ENCODE measurements at regions not wholly inside any gene's neighbourhood (a gene's known extent, or its start where the extent isn't known, plus 50 kb on each side); places are given as distances from the start of the nearest gene placed in this dataset.
"Not testable (repeated sequence)": the region's sequence is repeated elsewhere in the genome, so short reads cannot be mapped to it uniquely, and the experiment has no call there.

DNA sequence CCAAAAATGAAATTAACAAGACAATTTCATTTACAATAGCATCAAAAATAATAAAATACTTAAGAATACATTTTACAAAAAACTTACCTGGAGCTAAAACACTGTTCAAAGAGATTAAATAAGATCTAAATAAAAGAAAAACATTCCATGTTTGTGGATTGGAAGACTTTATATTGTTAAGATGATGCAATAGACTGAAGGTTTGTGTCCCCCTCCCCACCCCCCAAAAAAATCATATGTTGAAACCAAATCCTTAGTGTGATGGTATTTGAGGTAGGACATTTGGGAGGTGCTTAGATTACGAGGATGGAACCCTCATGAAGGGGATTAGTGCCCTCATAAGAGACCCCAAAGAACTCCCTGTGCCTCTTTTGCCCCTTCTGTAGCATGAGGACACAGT is 117.6 kb downstream of the ZNF467 start:
- H3K27ac ChIP-seq (ENCODE audit: low read depth, low read length): no peak overlapping the region
- no peaks in the 10 kb centered on the region for H3K4me1 ChIP-seq (ENCODE audit: insufficient read depth, low read length)
- no peaks in the 10 kb centered on the region for H3K36me3 ChIP-seq (ENCODE audit: insufficient read depth, low read length)
- H3K4me3 ChIP-seq (ENCODE audit: low read depth in 1 of 2, low read length in 2 of 2): no peak overlapping the region
- H3K27me3 ChIP-seq (ENCODE audit: control insufficient read depth in 1 of 2, insufficient read depth in 2 of 2, low read length in 2 of 2): no peaks in the 10 kb centered on the region
- H3K9me3 ChIP-seq (ENCODE audit: low read length): no peaks in the 10 kb centered on the region
- no peak overlapping the region for H3K9ac ChIP-seq (ENCODE audit: low read length)

DNA sequence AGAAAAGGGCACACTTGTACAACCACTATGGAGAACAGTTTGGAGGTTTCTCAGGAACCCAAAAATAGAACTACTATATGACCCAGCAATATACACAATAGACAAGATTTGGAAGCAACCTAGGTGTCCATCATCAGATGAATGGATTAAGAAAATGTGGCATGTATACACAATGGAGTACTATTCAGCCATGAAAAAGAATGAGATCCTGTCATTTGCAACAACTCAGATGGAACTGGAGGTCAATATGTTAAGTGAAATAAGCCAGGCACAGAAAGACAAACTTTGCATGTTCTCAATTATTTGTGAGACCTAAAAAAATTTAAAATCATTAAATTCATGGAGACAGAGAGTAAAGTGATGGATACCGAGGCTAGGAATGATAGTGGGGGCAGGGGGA is 118.8 kb downstream of the ZNF467 start:
- Histone ChIP-seq H3K27ac (ENCODE audit: low read depth, low read length) (no peak overlapping the region), H3K4me1 (ENCODE audit: insufficient read depth, low read length) (no peaks in the 10 kb centered on the region)

DNA sequence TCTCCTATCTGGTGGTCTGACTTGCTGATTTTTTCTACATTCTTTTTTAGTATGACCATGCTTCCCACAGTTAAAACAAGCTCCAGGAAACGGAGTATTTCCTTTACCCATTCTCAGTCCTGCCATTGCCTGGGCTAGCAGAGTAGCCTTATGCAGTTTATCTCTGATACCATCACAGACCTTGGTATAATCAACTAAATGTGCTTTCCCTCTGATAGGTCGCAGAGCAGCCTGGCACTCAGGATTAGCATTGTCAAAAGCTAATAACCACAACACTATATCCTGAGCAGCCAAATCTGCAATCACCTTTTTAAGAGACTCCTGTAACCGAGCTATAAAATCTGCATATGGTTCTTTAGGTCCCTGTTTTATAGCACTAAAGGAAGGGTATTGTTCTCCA is 123.2 kb downstream of the ZNF467 start:
- not testable (repeated sequence) for H3K36me3 ChIP-seq (ENCODE audit: insufficient read depth, low read length); H3K27me3 ChIP-seq (ENCODE audit: control insufficient read depth in 1 of 2, insufficient read depth in 2 of 2, low read length in 2 of 2); H3K9ac ChIP-seq (ENCODE audit: low read length); H3K4me1 ChIP-seq (ENCODE audit: insufficient read depth, low read length); H3K9me3 ChIP-seq (ENCODE audit: low read length); H3K27ac ChIP-seq (ENCODE audit: low read depth, low read length); H3K4me3 ChIP-seq (ENCODE audit: low read depth in 1 of 2, low read length in 2 of 2)

More for the DNA sequence above, 118.8 kb downstream of the ZNF467 start:
- Histone ChIP-seq H3K27me3 (ENCODE audit: control insufficient read depth in 1 of 2, insufficient read depth in 2 of 2, low read length in 2 of 2) (no peaks in the 10 kb centered on the region), H3K9ac (ENCODE audit: low read length) (no peak overlapping the region), H3K4me3 (ENCODE audit: low read depth in 1 of 2, low read length in 2 of 2) (no peak overlapping the region), H3K36me3 (ENCODE audit: insufficient read depth, low read length) (no peaks in the 10 kb centered on the region), H3K9me3 (ENCODE audit: low read length) (no peaks in the 10 kb centered on the region)

DNA sequence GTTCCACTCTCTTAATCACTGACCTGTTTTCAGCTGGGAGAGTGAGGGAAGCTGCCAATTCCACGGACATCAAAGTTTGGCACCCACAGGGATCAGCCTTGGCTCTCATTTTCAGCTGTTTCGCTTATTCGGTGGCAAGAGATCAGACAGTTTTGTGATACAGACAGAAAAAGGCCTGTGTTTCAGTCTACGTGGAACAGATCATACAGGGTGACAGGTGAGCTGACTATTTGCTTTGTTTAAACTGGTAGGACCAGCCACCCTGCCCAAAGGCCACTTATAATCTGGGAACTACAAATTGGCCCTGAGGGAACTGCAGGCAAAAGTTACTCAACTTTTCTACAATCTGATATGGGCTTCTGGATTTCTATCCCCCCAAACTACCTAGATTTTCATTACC is 128.6 kb downstream of the ZNF467 start:
- Histone ChIP-seq H3K4me3 (ENCODE audit: low read depth in 1 of 2, low read length in 2 of 2) (no peak overlapping the region), H3K9me3 (ENCODE audit: low read length) (no peaks in the 10 kb centered on the region), H3K9ac (ENCODE audit: low read length) (no peak overlapping the region), H3K27ac (ENCODE audit: low read depth, low read length) (no peak overlapping the region), H3K27me3 (ENCODE audit: control insufficient read depth in 1 of 2, insufficient read depth in 2 of 2, low read length in 2 of 2) (no peaks in the 10 kb centered on the region), H3K36me3 (ENCODE audit: insufficient read depth, low read length) (no peaks in the 10 kb centered on the region), H3K4me1 (ENCODE audit: insufficient read depth, low read length) (no peaks in the 10 kb centered on the region)

DNA sequence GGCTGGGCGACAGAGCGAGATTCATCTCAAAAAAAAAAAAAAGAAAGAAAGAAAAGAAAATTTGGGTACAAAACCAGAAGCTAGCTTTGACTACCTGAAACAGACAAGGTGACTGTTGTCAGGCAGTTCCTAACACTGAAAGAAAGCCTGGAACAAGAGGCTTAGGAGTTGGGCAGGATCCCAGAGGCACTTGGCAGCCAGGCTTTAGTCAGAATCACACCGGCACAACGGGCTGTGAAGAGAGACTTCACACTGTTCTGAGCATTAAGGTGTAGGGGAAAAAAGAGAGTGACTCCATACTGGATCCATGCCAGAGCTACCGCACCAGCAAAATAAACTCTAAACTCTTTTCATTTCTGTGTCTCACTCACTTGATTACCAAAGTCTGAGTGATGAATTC is 130.8 kb downstream of the ZNF467 start:
- Histone ChIP-seq H3K36me3 (ENCODE audit: insufficient read depth, low read length) (no peaks in the 10 kb centered on the region), H3K4me1 (ENCODE audit: insufficient read depth, low read length) (no peaks in the 10 kb centered on the region), H3K27me3 (ENCODE audit: control insufficient read depth in 1 of 2, insufficient read depth in 2 of 2, low read length in 2 of 2) (no peaks in the 10 kb centered on the region), H3K9ac (ENCODE audit: low read length) (no peak overlapping the region), H3K9me3 (ENCODE audit: low read length) (no peaks in the 10 kb centered on the region), H3K27ac (ENCODE audit: low read depth, low read length) (no peak overlapping the region), H3K4me3 (ENCODE audit: low read depth in 1 of 2, low read length in 2 of 2) (no peak overlapping the region)

DNA sequence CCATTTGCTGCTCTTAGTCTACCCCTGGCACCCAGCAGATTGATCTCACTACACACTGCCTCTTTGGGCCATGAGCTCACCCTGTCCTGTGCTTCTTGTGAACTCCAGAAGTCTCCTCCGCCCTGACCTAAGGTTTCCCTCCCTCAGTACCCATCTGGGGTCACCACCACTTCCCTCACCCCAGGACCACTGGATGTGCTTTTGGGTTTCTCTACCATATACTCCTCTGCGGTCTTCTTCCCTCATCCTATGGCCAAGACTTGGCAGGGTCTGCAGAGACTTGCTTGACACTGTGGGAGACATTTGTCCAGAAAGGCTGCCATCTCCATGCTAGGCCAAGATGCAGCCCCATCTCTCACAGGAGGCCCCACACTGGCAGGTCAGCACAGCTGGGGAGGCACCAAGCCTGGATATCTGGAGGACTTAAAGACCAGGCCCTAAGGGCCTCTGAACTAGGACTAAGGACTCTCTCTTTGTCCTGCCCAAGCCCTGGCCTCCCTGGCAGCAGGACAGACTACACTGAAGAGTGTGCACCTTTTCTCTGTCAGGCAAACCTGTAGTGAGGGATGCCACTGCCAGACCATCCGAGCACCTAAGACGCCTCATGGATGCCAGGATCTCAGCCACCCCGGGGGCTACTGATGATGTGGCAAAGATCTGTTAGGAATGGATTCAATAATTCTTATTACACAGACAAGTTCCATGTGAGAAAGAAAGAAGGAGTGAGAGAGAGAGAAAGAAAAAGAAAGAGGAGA is 134.6 kb downstream of the ZNF467 start:
- H3K27me3 ChIP-seq (ENCODE audit: control insufficient read depth in 1 of 2, insufficient read depth in 2 of 2, low read length in 2 of 2): no peaks in the 10 kb centered on the region
- H3K27ac ChIP-seq (ENCODE audit: low read depth, low read length): no peak overlapping the region
- no peaks in the 10 kb centered on the region for H3K36me3 ChIP-seq (ENCODE audit: insufficient read depth, low read length)
- no peaks in the 10 kb centered on the region for H3K9me3 ChIP-seq (ENCODE audit: low read length)
- no peaks in the 10 kb centered on the region for H3K4me1 ChIP-seq (ENCODE audit: insufficient read depth, low read length)
- no peak overlapping the region for H3K9ac ChIP-seq (ENCODE audit: low read length)
- H3K4me3 ChIP-seq (ENCODE audit: low read depth in 1 of 2, low read length in 2 of 2): no peak overlapping the region

DNA sequence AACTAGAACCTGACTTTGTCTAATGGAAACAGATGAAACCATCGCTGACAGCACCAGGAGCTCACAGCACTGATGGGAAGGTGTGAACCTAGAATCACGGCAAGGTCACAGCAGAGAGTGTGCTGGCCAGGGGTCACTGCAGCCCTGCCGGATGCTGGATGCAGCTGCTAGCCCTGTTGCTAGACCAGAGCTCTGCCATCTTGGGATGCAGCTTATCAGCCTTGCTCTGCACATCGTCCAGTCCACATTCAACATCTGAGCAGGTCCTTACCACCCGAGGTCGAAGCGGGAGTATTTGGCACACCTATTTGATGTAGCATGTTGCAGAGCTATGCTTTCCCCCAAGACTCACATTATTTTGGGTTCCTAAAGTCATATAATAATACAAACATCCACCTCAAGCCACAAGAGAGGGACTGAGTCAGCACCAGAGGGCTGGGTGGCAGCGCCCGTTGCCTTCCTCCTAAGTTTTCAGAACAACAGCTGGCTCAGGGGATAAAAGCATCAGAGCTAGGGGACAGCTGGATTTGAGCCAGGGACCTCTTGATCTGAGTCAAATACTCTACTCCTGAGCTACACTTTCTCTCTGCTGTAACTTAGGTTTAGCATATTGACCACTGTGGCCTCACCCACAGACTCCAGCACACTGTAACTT is 135.3 kb downstream of the ZNF467 start:
- H3K4me3 ChIP-seq (ENCODE audit: low read depth in 1 of 2, low read length in 2 of 2): no peak overlapping the region
- H3K27ac ChIP-seq (ENCODE audit: low read depth, low read length): no peak overlapping the region
- H3K4me1 ChIP-seq (ENCODE audit: insufficient read depth, low read length): no peaks in the 10 kb centered on the region
- no peaks in the 10 kb centered on the region for H3K36me3 ChIP-seq (ENCODE audit: insufficient read depth, low read length)
- no peak overlapping the region for H3K9ac ChIP-seq (ENCODE audit: low read length)
- H3K27me3 ChIP-seq (ENCODE audit: control insufficient read depth in 1 of 2, insufficient read depth in 2 of 2, low read length in 2 of 2): no peaks in the 10 kb centered on the region
- H3K9me3 ChIP-seq (ENCODE audit: low read length): no peaks in the 10 kb centered on the region

DNA sequence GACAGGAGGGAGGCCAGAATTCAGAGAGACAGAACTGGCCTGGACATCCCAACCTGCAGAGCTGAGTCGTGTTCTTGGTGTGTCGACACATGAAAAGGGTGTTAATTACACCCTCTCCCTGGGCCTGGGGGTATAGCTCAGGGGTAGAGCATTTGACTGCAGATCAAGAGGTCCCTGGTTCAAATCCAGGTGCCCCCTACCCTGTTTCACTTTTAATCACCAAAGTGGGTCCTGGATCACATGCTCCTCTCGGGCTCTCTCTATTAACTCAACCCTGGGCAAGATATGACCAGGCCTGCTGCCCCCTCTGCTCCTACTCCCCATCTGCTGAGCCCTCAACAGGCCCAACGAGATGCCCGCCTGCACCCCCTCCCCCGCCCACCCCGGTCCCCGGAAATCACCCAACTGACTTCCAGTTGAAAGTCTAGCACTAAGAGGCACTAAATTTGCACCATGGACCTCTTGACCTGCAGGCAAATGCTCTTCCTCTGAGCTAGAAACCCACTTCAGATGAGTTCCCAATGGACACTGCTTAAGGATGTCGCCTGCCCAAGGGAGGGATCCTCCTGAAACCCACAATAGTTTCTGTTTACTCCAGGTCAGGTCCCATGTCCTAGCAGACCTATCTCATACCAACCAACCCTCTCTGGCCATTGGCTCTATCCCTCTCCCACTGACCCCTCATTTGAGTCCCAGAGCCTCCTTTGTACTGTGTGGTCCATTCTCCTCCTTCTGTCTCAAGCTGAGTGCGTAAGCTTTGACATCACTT is 137.6 kb downstream of the ZNF467 start:
- no peaks in the 10 kb centered on the region for H3K4me1 ChIP-seq (ENCODE audit: insufficient read depth, low read length)
- no peaks in the 10 kb centered on the region for H3K9me3 ChIP-seq (ENCODE audit: low read length)
- no peak overlapping the region for H3K27ac ChIP-seq (ENCODE audit: low read depth, low read length)
- no peak overlapping the region for H3K9ac ChIP-seq (ENCODE audit: low read length)
- no peaks in the 10 kb centered on the region for H3K27me3 ChIP-seq (ENCODE audit: control insufficient read depth in 1 of 2, insufficient read depth in 2 of 2, low read length in 2 of 2)
- H3K4me3 ChIP-seq (ENCODE audit: low read depth in 1 of 2, low read length in 2 of 2): no peak overlapping the region
- H3K36me3 ChIP-seq (ENCODE audit: insufficient read depth, low read length): no peaks in the 10 kb centered on the region

DNA sequence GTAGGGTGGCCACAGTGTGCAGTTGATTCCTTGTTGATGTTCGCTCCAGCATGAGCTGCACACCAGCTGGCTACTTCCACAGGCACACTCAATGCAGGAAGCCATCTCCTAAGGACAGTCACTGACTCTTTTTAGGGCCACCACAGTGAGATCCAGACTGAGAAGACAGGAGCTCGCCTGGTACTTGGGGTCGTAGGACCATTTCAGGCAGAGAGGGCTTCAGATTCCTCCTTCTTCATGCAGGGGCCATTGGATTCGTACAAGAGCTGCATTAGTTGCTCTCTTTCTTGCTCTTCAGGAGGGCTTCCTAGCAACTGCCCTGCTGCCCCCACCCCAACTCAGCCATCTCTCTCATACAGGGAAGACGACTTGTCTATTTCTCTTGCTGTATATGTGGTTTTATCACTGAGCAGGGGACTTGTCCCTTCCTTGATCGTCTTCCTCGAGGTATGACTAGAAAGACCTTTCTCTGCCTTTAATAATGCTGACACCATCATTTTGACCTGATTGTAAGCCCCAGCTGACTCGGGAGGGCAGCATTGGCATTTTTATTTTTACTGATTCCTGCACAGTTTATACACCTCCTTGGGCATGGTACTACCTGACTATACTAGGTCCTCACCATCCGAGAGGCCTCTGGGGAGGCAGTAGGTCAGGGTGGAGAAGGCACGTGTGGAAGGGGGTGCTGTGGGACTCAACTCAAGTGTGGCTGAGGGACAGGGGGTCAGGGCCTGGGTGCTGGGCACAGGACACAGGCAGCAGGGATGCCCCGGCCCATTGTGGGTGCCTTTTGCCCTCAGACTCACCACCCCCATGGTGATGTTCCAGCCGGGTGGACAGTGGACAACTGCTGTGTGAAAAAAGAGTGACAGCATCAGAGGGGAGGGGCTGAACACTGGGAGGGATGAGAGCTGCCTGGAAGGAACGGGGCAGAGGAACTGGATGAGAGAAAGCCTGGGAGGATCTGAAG is 136.7 kb upstream of the ZNF746 start:
- Histone ChIP-seq H3K36me3 (ENCODE audit: insufficient read depth, low read length) (no peaks in the 10 kb centered on the region), H3K27me3 (ENCODE audit: control insufficient read depth in 1 of 2, insufficient read depth in 2 of 2, low read length in 2 of 2) (no peaks in the 10 kb centered on the region), H3K9me3 (ENCODE audit: low read length) (no peaks in the 10 kb centered on the region), H3K27ac (ENCODE audit: low read depth, low read length) (no peak overlapping the region), H3K4me1 (ENCODE audit: insufficient read depth, low read length) (no peaks in the 10 kb centered on the region), H3K4me3 (ENCODE audit: low read depth in 1 of 2, low read length in 2 of 2) (no peak overlapping the region), H3K9ac (ENCODE audit: low read length) (no peak overlapping the region)

DNA sequence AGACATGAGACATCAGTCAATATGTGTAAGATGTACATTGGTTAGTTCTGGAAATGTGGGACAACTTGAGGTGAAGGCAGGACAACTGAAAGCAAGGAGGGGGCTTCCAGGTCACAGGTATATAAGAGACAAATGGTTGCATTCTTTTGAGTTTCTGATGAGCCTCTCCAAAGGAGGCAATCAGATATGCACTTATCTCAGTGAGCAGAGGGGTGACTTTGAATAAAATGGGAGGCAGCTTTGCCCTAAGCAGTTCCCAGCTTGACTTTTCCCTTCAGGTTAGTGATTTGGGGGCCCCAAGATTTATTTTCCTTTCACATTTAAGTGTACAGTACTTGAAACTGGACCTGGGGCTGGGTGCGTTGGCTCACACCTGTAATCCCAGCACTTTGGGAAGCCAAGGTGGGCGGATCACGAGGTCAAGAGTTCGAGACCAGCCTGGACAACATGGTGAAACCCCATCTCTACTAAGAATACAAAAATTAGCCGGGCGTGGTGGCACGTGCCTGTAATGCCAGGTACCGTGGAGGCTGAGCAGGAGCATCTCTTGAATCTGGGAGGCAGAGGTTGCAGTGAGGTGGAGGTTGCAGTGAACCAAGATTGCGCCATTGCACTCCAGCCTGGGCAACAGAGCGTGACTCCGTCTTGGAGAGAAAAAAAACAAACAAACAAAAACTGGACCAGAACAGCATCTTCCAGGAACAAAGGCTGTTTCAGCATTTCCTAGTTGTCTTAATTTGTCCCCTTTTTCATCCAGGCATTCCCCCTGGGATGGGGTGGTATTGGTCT is 130.9 kb upstream of the ZNF746 start:
- H3K9me3 ChIP-seq (ENCODE audit: low read length): not testable (repeated sequence)

More for the DNA sequence above, 130.9 kb upstream of the ZNF746 start:
- H3K36me3 ChIP-seq (ENCODE audit: insufficient read depth, low read length); H3K27me3 ChIP-seq (ENCODE audit: control insufficient read depth in 1 of 2, insufficient read depth in 2 of 2, low read length in 2 of 2); H3K27ac ChIP-seq (ENCODE audit: low read depth, low read length); H3K9ac ChIP-seq (ENCODE audit: low read length); H3K4me1 ChIP-seq (ENCODE audit: insufficient read depth, low read length); H3K4me3 ChIP-seq (ENCODE audit: low read depth in 1 of 2, low read length in 2 of 2): not testable (repeated sequence)

Measured in muscle layer of colon (tissue), 2 donors.